ENCODE measurements at regions not wholly inside any gene's neighbourhood (a gene's known extent, or its start where the extent isn't known, plus 50 kb on each side); places are given as distances from the start of the nearest gene placed in this dataset.
"Not testable (repeated sequence)": the region's sequence is repeated elsewhere in the genome, so short reads cannot be mapped to it uniquely, and the experiment has no call there.

GRCh38 chrX:86964321-86964720, 553.3 kb upstream of the KLHL4 start:
- ATAC-seq (no peak), DNase-seq (no peak)
- no peaks in the 10 kb centered on the region for H3K4me1 ChIP-seq
- H3K9me3 ChIP-seq, result peaks cover 0 to 12% (median 0%) of the 10 kb centered on the region in 12 donors
- TF ChIP-seq CTCF (IDR thresholded peaks at IDR 0.05) (no peak), POLR2A (IDR thresholded peaks at IDR 0.05) (no peak)
- intact Hi-C loops (cut with DNase I), result no loop called here
- H3K27me3 ChIP-seq, result no peaks in the 10 kb centered on the region
- H3K4me3 ChIP-seq, result no peak overlapping the region
- H3K27ac ChIP-seq, result no peak overlapping the region
- no peaks in the 10 kb centered on the region for H3K36me3 ChIP-seq

GRCh38 chrX:86981326-86981879, 536.2 kb upstream of the KLHL4 start:
- H3K4me1 ChIP-seq, result no peaks in the 10 kb centered on the region
- no peak for ATAC-seq
- no peak for DNase-seq
- H3K4me3 ChIP-seq, result no peak overlapping the region
- H3K27ac ChIP-seq, result no peak overlapping the region
- TF ChIP-seq CTCF (IDR thresholded peaks at IDR 0.05) (no peak), POLR2A (IDR thresholded peaks at IDR 0.05) (no peak)
- H3K36me3 ChIP-seq, result no peaks in the 10 kb centered on the region
- no peaks in the 10 kb centered on the region for H3K9me3 ChIP-seq
- no peaks in the 10 kb centered on the region for H3K27me3 ChIP-seq
- 70 to 82% (median 76%) methylated on average over 2 of the region's 2 CpGs for WGBS, 4 donors
- intact Hi-C loops (cut with DNase I), result no loop called here

- H3K36me3 ChIP-seq; DNase-seq; ATAC-seq; intact Hi-C loops (cut with DNase I); H3K9me3 ChIP-seq; H3K27ac ChIP-seq; H3K4me3 ChIP-seq; H3K27me3 ChIP-seq; H3K4me1 ChIP-seq: not testable (repeated sequence)
- 65 to 83% (median 70%) methylated on average over 4 of the region's 4 CpGs for WGBS, 4 donors
Measured at GRCh38 chrX:86987351-86987750, 530.3 kb upstream of the KLHL4 start.

GRCh38 chrX:87003031-87003430, 514.6 kb upstream of the KLHL4 start:
- Histone ChIP-seq H3K4me3 (no peak overlapping the region), H3K27ac (no peak overlapping the region), H3K27me3 (no peaks in the 10 kb centered on the region), H3K4me1 (no peaks in the 10 kb centered on the region), H3K9me3 (peaks cover 0 to 10% (median 0%) of the 10 kb centered on the region in 12 donors), H3K36me3 (no peaks in the 10 kb centered on the region)
- intact Hi-C loops (cut with DNase I), result no loop called here
- TF ChIP-seq POLR2A (IDR thresholded peaks at IDR 0.05) (no peak), CTCF (IDR thresholded peaks at IDR 0.05) (no peak)
- DNase-seq (no peak), ATAC-seq (no peak)

GRCh38 chrX:87005183-87005582, 512.4 kb upstream of the KLHL4 start:
- H3K4me3 ChIP-seq, result no peak overlapping the region
- peaks cover 0 to 10% (median 0%) of the 10 kb centered on the region in 12 donors for H3K9me3 ChIP-seq
- H3K36me3 ChIP-seq, result no peaks in the 10 kb centered on the region
- TF ChIP-seq CTCF (IDR thresholded peaks at IDR 0.05), result no peak
- TF ChIP-seq POLR2A (IDR thresholded peaks at IDR 0.05), result no peak
- H3K27ac ChIP-seq, result no peak overlapping the region
- no peaks in the 10 kb centered on the region for H3K4me1 ChIP-seq
- no peaks in the 10 kb centered on the region for H3K27me3 ChIP-seq
- 64 to 84% (median 75%) methylated on average over 3 of the region's 3 CpGs for WGBS, 4 donors
- no peak for DNase-seq
- intact Hi-C loops (cut with DNase I), result no loop called here
- no peak for ATAC-seq

Measured in heart left ventricle (tissue), 16 donors.